PC-3 (cell line): ENCODE measurements at regions not wholly inside any gene's neighbourhood (a gene's known extent, or its start where the extent isn't known, plus 50 kb on each side); places are given as distances from the start of the nearest gene placed in this dataset.

Source experiments
- ATAC-seq: fragments of 200-7000 bp; cut with Tn5 transposase; 2 replicates; pipeline ENCODE4 v1.9.1; 2020; ENCODE audit warnings: mild to moderate bottlenecking, moderate library complexity
- BruUV-seq: library from RNA; stranded (reverse); fragments of 400-500 nt; replicated peaks from 2 replicates; lab custom pipeline; 2021; lab: Mats Ljungman, UMichigan
- CTCF ChIA-PET: fragments of 300-600 bp; sonication (Branson Sonifier 250); formaldehyde crosslinking; loops from one replicate; lab custom pipeline; 2022; ENCODE audit warnings: antibody characterized with exemption; lab: Charles Lee
- POLR2A ChIA-PET: fragments of 300-600 bp; sonication (Branson Sonifier 250); formaldehyde crosslinking; loops from one replicate; lab custom pipeline; 2022; ENCODE audit warnings: antibody characterized with exemption; ENCODE audit not compliant: unreplicated experiment; lab: Charles Lee
- DNase-seq: peaks from one replicate; pipeline ENCODE4 v3.0.0-alpha.2; 2015
- H2AFZ ChIP-seq: fragments of 300-600 bp; sonication (generic); 2 replicates; pipeline ENCODE4 v1.6.0; 2016; ENCODE audit warnings: antibody characterized with exemption, low read length
- H3F3A ChIP-seq: fragments of 300-600 bp; sonication (generic); one replicate; pipeline ENCODE4 v1.6.0; 2017; ENCODE audit warnings: antibody characterized with exemption, low read length, control low read depth, mild to moderate bottlenecking; ENCODE audit not compliant: unreplicated experiment
- H3K27ac ChIP-seq: fragments of 300-600 bp; sonication (generic); 2 replicates; pipeline ENCODE4 v1.5.1; 2016; ENCODE audit warnings: mild to moderate bottlenecking, low read length
- H3K27me3 ChIP-seq: fragments of 300-600 bp; sonication (generic); 2 replicates; pipeline ENCODE4 v1.6.1; 2016; ENCODE audit warnings: low read length, mixed read lengths
- H3K36me3 ChIP-seq: fragments of 300-600 bp; sonication (generic); 2 replicates; pipeline ENCODE4 v1.6.1; 2016; ENCODE audit warnings: low read depth, mixed run types, low read length, mixed read lengths
- H3K4me1 ChIP-seq: fragments of 300-600 bp; sonication (generic); 2 replicates; pipeline ENCODE4 v1.5.1; 2016; ENCODE audit warnings: low read length; ENCODE audit not compliant: insufficient read depth
- H3K4me2 ChIP-seq: fragments of 300-600 bp; sonication (generic); 2 replicates; pipeline ENCODE4 v1.6.0; 2016; ENCODE audit warnings: low read length
- H3K4me3 ChIP-seq: fragments of 300-600 bp; sonication (generic); 2 replicates; pipeline ENCODE4 v1.5.1; 2016; ENCODE audit warnings: mild to moderate bottlenecking, low read length, mixed read lengths
- H3K79me2 ChIP-seq: fragments of 300-600 bp; sonication (generic); 2 replicates; pipeline ENCODE4 v1.6.1; 2017; ENCODE audit warnings: low read length, mixed read lengths
- H3K9ac ChIP-seq: fragments of 300-600 bp; sonication (generic); 2 replicates; pipeline ENCODE4 v1.6.0; 2016; ENCODE audit warnings: mild to moderate bottlenecking, low read length
- H3K9me2 ChIP-seq: fragments of 300-600 bp; sonication (generic); replicated peaks from 2 replicates; pipeline ENCODE4 v1.6.1; 2016; ENCODE audit warnings: mixed run types, low read length, mixed read lengths
- H3K9me3 ChIP-seq: fragments of 300-600 bp; sonication (generic); 2 replicates; pipeline ENCODE4 v1.6.1; 2016; ENCODE audit warnings: low read length, mixed read lengths
- H4K20me1 ChIP-seq: fragments of 300-600 bp; sonication (generic); 2 replicates; pipeline ENCODE4 v1.6.1; 2016; ENCODE audit warnings: low read length, mixed read lengths
- EZH2 ChIP-seq: fragments of 300-600 bp; sonication (generic); IDR thresholded peaks from one replicate; pipeline ENCODE4 v1.6.1; 2017; ENCODE audit warnings: antibody characterized with exemption, mild to moderate bottlenecking, low read length; ENCODE audit not compliant: unreplicated experiment
- EZH2phosphoT487 ChIP-seq: fragments of 300-600 bp; sonication (generic); IDR thresholded peaks from 2 replicates; pipeline ENCODE4 v1.6.1; 2018; ENCODE audit warnings: mild to moderate bottlenecking, antibody characterized with exemption, low read length, borderline replicate concordance
- intact Hi-C: fragments of 100-400 bp; cut with micrococcal nuclease; formaldehyde crosslinking; loops from 2 replicates; pipeline ENCODE4 v1.9.0; 2023
- TF ChIP-seq, protein P1 (sequence below): fragments of 300-600 bp; sonication (generic); conservative IDR thresholded peaks from 2 replicates; pipeline ENCODE4 v1.5.1; 2017; ENCODE audit warnings: antibody characterized with exemption, low read depth, mild to moderate bottlenecking, low read length

DNA sequence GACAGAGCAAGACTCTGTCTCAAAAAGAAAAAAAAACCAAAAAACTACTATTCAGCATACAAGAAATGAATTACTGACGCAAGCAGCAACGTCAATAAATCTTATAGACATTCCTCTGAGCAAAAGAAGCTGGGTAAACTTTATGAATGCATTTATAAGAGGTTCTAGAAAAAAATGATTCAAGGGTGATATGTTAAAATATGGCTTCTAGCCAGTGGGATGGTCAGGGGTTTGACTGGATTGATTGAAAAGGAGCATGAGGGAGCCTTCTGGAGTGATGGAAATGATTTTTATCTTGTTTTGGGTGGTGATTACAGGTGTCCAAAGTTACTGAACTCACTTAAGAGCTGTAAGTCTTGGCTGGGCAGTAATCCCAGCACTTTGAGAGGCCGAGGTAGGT is 64.9 kb upstream of the SALL4 start:
- H3K4me2 ChIP-seq, result no peak overlapping the region
- BruUV-seq, result no TSS peak
- intact Hi-C loops, result loop anchor here (10.0 kb wide), 1 partner anchor 98 kb away; no protein-coding TSS in a partner anchor

DNA sequence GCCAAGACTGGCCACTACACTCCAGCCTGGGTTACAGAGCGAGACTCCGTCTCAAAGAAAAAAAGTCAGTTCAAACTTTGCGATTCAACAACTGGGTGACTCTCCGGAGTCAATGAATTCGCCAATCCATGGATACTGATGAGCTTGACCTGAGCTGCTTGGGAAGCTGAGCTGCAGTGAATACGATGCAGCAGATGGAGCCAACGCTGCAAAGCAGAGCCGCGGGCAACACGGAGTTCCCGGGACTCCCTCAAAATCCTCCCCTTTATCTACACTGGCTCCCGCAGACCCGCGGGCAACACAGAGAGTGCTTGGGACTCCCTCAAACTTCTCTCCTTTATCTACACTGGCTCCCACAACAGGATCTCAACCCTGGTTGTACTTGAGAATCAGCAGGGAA is 62.6 kb upstream of the SALL4 start:
- intact Hi-C loops, result loop anchor here (10.0 kb wide), 1 partner anchor 100 kb away; no protein-coding TSS in a partner anchor
- ChIA-PET POLR2A (no interaction called here), CTCF (no interaction called here)
- no peak overlapping the region for H3K27ac ChIP-seq
- ATAC-seq, result no peak
- no peaks in the 10 kb centered on the region for H3K36me3 ChIP-seq
- H3K27me3 ChIP-seq, result peaks cover 3% of the 10 kb centered on the region; the same call in 1 of the 2 replicates
- H3F3A ChIP-seq, result no peaks in the 10 kb centered on the region
- no peak for DNase-seq
- H3K9me2 ChIP-seq, result no peaks in the 10 kb centered on the region
- peaks cover 8% of the 10 kb centered on the region for H3K4me1 ChIP-seq
- TF ChIP-seq EZH2 (no peak), EZH2phosphoT487 (no peak)
- TF ChIP-seq, protein P1, sequence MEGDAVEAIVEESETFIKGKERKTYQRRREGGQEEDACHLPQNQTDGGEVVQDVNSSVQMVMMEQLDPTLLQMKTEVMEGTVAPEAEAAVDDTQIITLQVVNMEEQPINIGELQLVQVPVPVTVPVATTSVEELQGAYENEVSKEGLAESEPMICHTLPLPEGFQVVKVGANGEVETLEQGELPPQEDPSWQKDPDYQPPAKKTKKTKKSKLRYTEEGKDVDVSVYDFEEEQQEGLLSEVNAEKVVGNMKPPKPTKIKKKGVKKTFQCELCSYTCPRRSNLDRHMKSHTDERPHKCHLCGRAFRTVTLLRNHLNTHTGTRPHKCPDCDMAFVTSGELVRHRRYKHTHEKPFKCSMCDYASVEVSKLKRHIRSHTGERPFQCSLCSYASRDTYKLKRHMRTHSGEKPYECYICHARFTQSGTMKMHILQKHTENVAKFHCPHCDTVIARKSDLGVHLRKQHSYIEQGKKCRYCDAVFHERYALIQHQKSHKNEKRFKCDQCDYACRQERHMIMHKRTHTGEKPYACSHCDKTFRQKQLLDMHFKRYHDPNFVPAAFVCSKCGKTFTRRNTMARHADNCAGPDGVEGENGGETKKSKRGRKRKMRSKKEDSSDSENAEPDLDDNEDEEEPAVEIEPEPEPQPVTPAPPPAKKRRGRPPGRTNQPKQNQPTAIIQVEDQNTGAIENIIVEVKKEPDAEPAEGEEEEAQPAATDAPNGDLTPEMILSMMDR, result no peak
- H3K9me3 ChIP-seq, result no peaks in the 10 kb centered on the region
- H4K20me1 ChIP-seq, result no peaks in the 10 kb centered on the region
- no TSS peak for BruUV-seq
- H3K79me2 ChIP-seq, result no peaks in the 10 kb centered on the region
- no peak overlapping the region for H2AFZ ChIP-seq
- no peak overlapping the region for H3K4me2 ChIP-seq
- no peak overlapping the region for H3K9ac ChIP-seq
- no peak overlapping the region for H3K4me3 ChIP-seq

More for the DNA sequence above, 64.9 kb upstream of the SALL4 start:
- CTCF ChIA-PET, result no interaction called here
- TF ChIP-seq EZH2, result no peak
- TF ChIP-seq EZH2phosphoT487, result no peak
- TF ChIP-seq, protein P1, result no peak
- Histone ChIP-seq H3K9ac (no peak overlapping the region), H3F3A (no peaks in the 10 kb centered on the region), H3K27me3 (no peaks in the 10 kb centered on the region), H3K79me2 (no peaks in the 10 kb centered on the region), H3K4me1 (no peaks in the 10 kb centered on the region), H3K27ac (no peak overlapping the region), H3K4me3 (no peak overlapping the region), H3K9me3 (no peaks in the 10 kb centered on the region), H3K36me3 (no peaks in the 10 kb centered on the region), H3K9me2 (no peaks in the 10 kb centered on the region), H4K20me1 (no peaks in the 10 kb centered on the region), H2AFZ (no peak overlapping the region)
- DNase-seq (no peak), ATAC-seq (no peak)
- POLR2A ChIA-PET, result no interaction called here

DNA sequence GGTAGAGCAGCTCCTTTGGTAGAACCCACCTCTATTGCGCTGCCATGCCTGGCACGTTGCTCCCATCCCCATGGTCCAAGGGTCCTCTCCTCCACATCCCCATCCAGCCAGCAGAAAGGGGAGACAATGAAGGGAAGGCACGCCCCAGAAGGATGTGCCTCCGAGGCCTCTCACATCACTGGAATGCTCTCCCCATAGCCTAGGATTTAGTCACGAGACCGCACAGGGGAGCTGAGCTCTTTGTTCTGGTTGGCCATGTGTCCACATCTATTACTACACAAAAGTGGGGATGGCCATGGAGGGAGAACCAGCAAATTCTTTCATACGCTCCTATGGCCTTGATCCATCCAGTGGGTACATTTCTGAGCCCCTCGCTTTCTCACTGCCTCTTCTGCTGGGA is 60.5 kb upstream of the SALL4 start:
- intact Hi-C loops, result loop anchor here (10.0 kb wide), 1 partner anchor 102 kb away; no protein-coding TSS in a partner anchor
- POLR2A ChIA-PET, result no interaction called here
- no peak overlapping the region for H2AFZ ChIP-seq

More for the DNA sequence above, 60.5 kb upstream of the SALL4 start:
- H4K20me1 ChIP-seq, result no peaks in the 10 kb centered on the region
- H3K27ac ChIP-seq, result no peak overlapping the region
- no peak overlapping the region for H3K4me2 ChIP-seq
- CTCF ChIA-PET, result no interaction called here
- DNase-seq (no peak), ATAC-seq (no peak)
- TF ChIP-seq EZH2phosphoT487 (no peak), EZH2 (no peak)
- TF ChIP-seq, protein P1, result no peak
- no peaks in the 10 kb centered on the region for H3K9me3 ChIP-seq
- H3K9me2 ChIP-seq, result no peaks in the 10 kb centered on the region
- no peak overlapping the region for H3K4me3 ChIP-seq
- H3K27me3 ChIP-seq, result peaks cover 3% of the 10 kb centered on the region; the same call in 1 of the 2 replicates
- H3K9ac ChIP-seq, result no peak overlapping the region
- H3F3A ChIP-seq, result no peaks in the 10 kb centered on the region
- H3K4me1 ChIP-seq, result peaks cover 12% of the 10 kb centered on the region
- H3K79me2 ChIP-seq, result no peaks in the 10 kb centered on the region
- no peaks in the 10 kb centered on the region for H3K36me3 ChIP-seq
- no TSS peak for BruUV-seq
